ENCODE measurements at regions not wholly inside any gene's neighbourhood (a gene's known extent, or its start where the extent isn't known, plus 50 kb on each side); places are given as distances from the start of the nearest gene placed in this dataset.

- no peak overlapping the region for H3K27ac ChIP-seq
- H3K9me3 ChIP-seq (replicated peaks in 1 of 3) = no peaks in the 10 kb centered on the region
- DNase-seq = no peak
- no peaks in the 10 kb centered on the region for H3K27me3 ChIP-seq
- WGBS, 4 donors = 85 to 91% (median 90%) methylated on average over 6 to 7 of the region's 7 CpGs
- no peaks in the 10 kb centered on the region for H3K4me1 ChIP-seq (replicated peaks in 1 of 2)
- TF ChIP-seq CTCF (IDR thresholded peaks at IDR 0.05) (no peak), POLR2A (IDR thresholded peaks at IDR 0.05) (no peak)
- intact Hi-C loops (cut with DNase I) = loop anchor here in 1 of 2 donors (5.0 kb wide), 1 partner anchor 297 kb away; no protein-coding TSS in a partner anchor
- H3K36me3 ChIP-seq (replicated peaks in 1 of 2) = no peaks in the 10 kb centered on the region
- H3K4me3 ChIP-seq = no peak overlapping the region
Measured at GRCh38 chr20:53874104-53874503, 196.3 kb downstream of the BCAS1 start.

GRCh38 chr20:53873230-53873604 is 197.2 kb downstream of the BCAS1 start:
- 62 to 84% (median 76%) methylated on average over 2 of the region's 2 CpGs for WGBS, 4 donors
- intact Hi-C loops (cut with DNase I) = loop anchor here in 1 of 2 donors (5.0 kb wide), 1 partner anchor 296 kb away; no protein-coding TSS in a partner anchor
- DNase-seq = no peak
- Histone ChIP-seq H3K4me1 (replicated peaks in 1 of 2) (no peaks in the 10 kb centered on the region), H3K36me3 (replicated peaks in 1 of 2) (no peaks in the 10 kb centered on the region), H3K27ac (no peak overlapping the region), H3K4me3 (no peak overlapping the region), H3K9me3 (replicated peaks in 1 of 3) (no peaks in the 10 kb centered on the region), H3K27me3 (no peaks in the 10 kb centered on the region)
- TF ChIP-seq CTCF (IDR thresholded peaks at IDR 0.05) = no peak
- TF ChIP-seq POLR2A (IDR thresholded peaks at IDR 0.05) = no peak

- TF ChIP-seq CTCF (IDR thresholded peaks at IDR 0.05) (no peak), POLR2A (IDR thresholded peaks at IDR 0.05) (no peak)
- no peaks in the 10 kb centered on the region for H3K36me3 ChIP-seq (replicated peaks in 1 of 2)
- H3K9me3 ChIP-seq (replicated peaks in 1 of 3) = no peaks in the 10 kb centered on the region
- no peaks in the 10 kb centered on the region for H3K27me3 ChIP-seq
- no peak overlapping the region for H3K4me3 ChIP-seq
- 44 to 50% (median 46%) methylated on average over 10 of the region's 10 CpGs for WGBS, 4 donors
- intact Hi-C loops (cut with DNase I) = loop anchor here in 1 of 2 donors (5.0 kb wide), 1 partner anchor 295 kb away; no protein-coding TSS in a partner anchor
- no peaks in the 10 kb centered on the region for H3K4me1 ChIP-seq (replicated peaks in 1 of 2)
- no peak for DNase-seq
- no peak overlapping the region for H3K27ac ChIP-seq
Measured at GRCh38 chr20:53872561-53873229, 197.7 kb downstream of the BCAS1 start.

GRCh38 chr20:53872081-53872541 is 198.3 kb downstream of the BCAS1 start:
- 40 to 61% (median 51%) methylated on average over 2 of the region's 2 CpGs for WGBS, 4 donors
- Histone ChIP-seq H3K4me1 (replicated peaks in 1 of 2) (peaks cover 0 to 2% of the 10 kb centered on the region in 2 donors), H3K4me3 (no peak overlapping the region), H3K36me3 (replicated peaks in 1 of 2) (no peaks in the 10 kb centered on the region), H3K27me3 (no peaks in the 10 kb centered on the region), H3K9me3 (replicated peaks in 1 of 3) (no peaks in the 10 kb centered on the region), H3K27ac (no peak overlapping the region)
- intact Hi-C loops (cut with DNase I) = loop anchor here in 1 of 2 donors (5.0 kb wide), 1 partner anchor 295 kb away; no protein-coding TSS in a partner anchor
- no peak for TF ChIP-seq POLR2A (IDR thresholded peaks at IDR 0.05)
- no peak for TF ChIP-seq CTCF (IDR thresholded peaks at IDR 0.05)
- DNase-seq = no peak

All from adrenal gland (tissue), 9 donors.